GM23338 (cell line): ENCODE measurements at regions not wholly inside any gene's neighbourhood (a gene's known extent, or its start where the extent isn't known, plus 50 kb on each side); places are given as distances from the start of the nearest gene placed in this dataset.

Source experiments
- ATAC-seq: fragments of 200-7000 bp; cut with Tn5 transposase; 3 replicates; pipeline ENCODE4 v1.9.1; 2020
- DNase-seq: peaks from one replicate; pipeline ENCODE4 v3.0.0-alpha.2; 2015; ENCODE audit warnings: low spot score
- H2AFZ ChIP-seq: fragments of 200-600 bp; sonication (generic); 2 replicates; pipeline ENCODE4 v1.8.0; 2016; ENCODE audit warnings: antibody characterized with exemption, mild to moderate bottlenecking, moderate library complexity
- H3F3A ChIP-seq: fragments of 200-600 bp; sonication (generic); replicated peaks from 2 replicates; pipeline ENCODE4 v1.8.0; 2017; ENCODE audit warnings: antibody characterized with exemption, mixed run types, low read depth
- H3K27ac ChIP-seq: fragments of 200-600 bp; sonication (generic); 2 replicates; pipeline ENCODE4 v1.6.1; 2016; ENCODE audit warnings: low read depth
- H3K27me3 ChIP-seq: fragments of 200-600 bp; sonication (generic); 2 replicates; pipeline ENCODE4 v1.8.0; 2016; ENCODE audit warnings: mild to moderate bottlenecking, mixed run types, moderate library complexity; ENCODE audit not compliant: insufficient read depth
- H3K36me3 ChIP-seq: fragments of 200-600 bp; sonication (generic); 2 replicates; pipeline ENCODE4 v1.8.0; 2016; ENCODE audit warnings: mild to moderate bottlenecking; ENCODE audit not compliant: insufficient read depth
- H3K4me1 ChIP-seq: fragments of 200-600 bp; sonication (generic); 2 replicates; pipeline ENCODE4 v1.8.0; 2016; ENCODE audit warnings: mild to moderate bottlenecking, moderate library complexity; ENCODE audit not compliant: insufficient read depth
- H3K4me2 ChIP-seq: fragments of 200-600 bp; sonication (generic); 2 replicates; pipeline ENCODE4 v1.7.1; 2017; ENCODE audit warnings: mixed run types
- H3K4me3 ChIP-seq: fragments of 200-600 bp; sonication (generic); 2 replicates; pipeline ENCODE4 v1.6.1; 2016; ENCODE audit warnings: mixed run types
- H3K79me2 ChIP-seq: fragments of 200-600 bp; sonication (generic); replicated peaks from 2 replicates; pipeline ENCODE4 v1.8.0; 2017; ENCODE audit warnings: mild to moderate bottlenecking; ENCODE audit not compliant: insufficient read depth
- H3K9me2 ChIP-seq: fragments of 200-600 bp; sonication (generic); 2 replicates; pipeline ENCODE4 v1.8.0; 2017; ENCODE audit not compliant: insufficient read depth
- H4K20me1 ChIP-seq: fragments of 200-600 bp; sonication (generic); replicated peaks from 2 replicates; pipeline ENCODE4 v1.8.0; 2017; ENCODE audit warnings: mild to moderate bottlenecking; ENCODE audit not compliant: insufficient read depth
- H3K27ac Mint-ChIP-seq: 2 replicates; pipeline ENCODE4 v1.8.0; 2020; ENCODE audit warnings: inconsistent platforms, mild to moderate bottlenecking, moderate library complexity, mixed read lengths
- H3K27me3 Mint-ChIP-seq: 3 replicates; pipeline ENCODE4 v1.8.0; 2022; ENCODE audit warnings: low read depth, mild to moderate bottlenecking, moderate library complexity, mixed read lengths, inconsistent platforms; ENCODE audit not compliant: insufficient read depth, poor library complexity
- H3K36me3 Mint-ChIP-seq: 3 replicates; pipeline ENCODE4 v1.8.0; 2021; ENCODE audit warnings: low read depth, mild to moderate bottlenecking, inconsistent platforms, moderate library complexity, mixed read lengths
- H3K4me1 Mint-ChIP-seq: 3 replicates; pipeline ENCODE4 v1.8.0; 2020; ENCODE audit warnings: mild to moderate bottlenecking, inconsistent platforms, mixed read lengths
- H3K4me3 Mint-ChIP-seq: 3 replicates; pipeline ENCODE4 v1.8.0; 2021; ENCODE audit warnings: moderate library complexity, mild to moderate bottlenecking, inconsistent platforms, mixed read lengths
- H3K9me3 Mint-ChIP-seq: 3 replicates; pipeline ENCODE4 v1.8.0; 2020; ENCODE audit warnings: moderate library complexity, mild to moderate bottlenecking, inconsistent platforms, mixed read lengths
- CREB1 ChIP-seq: fragments of 250-450 bp; sonication (Bioruptor Pico); IDR thresholded peaks from 2 replicates; pipeline ENCODE4 v1.5.0; 2020; ENCODE audit warnings: low read depth, mild to moderate bottlenecking, moderate library complexity
- CTCF ChIP-seq, 2 experiments: fragments of 200-600 bp in 1 of 2; sonication (generic) in 1 of 2; conservative IDR thresholded peaks; 2 replicates each; pipeline versions ENCODE4 v1.5.1 to v1.6.1; 2016 to 2017; ENCODE audit warnings: antibody characterized with exemption in 2 of 2, low read depth in 2 of 2, mild to moderate bottlenecking in 2 of 2, moderate library complexity in 1 of 2
- ETS1 ChIP-seq: IDR thresholded peaks from 2 replicates; pipeline ENCODE4 v1.6.1; 2016; ENCODE audit warnings: antibody characterized with exemption
- EZH2 ChIP-seq: fragments of 200-600 bp; sonication (generic); IDR thresholded peaks from one replicate; pipeline ENCODE4 v1.8.0; 2017; ENCODE audit warnings: antibody characterized with exemption, mild to moderate bottlenecking, low read depth; ENCODE audit not compliant: unreplicated experiment
- EZH2phosphoT487 ChIP-seq: fragments of 200-600 bp; sonication (generic); IDR thresholded peaks from one replicate; pipeline ENCODE4 v1.8.1; 2018; ENCODE audit warnings: antibody characterized with exemption; ENCODE audit not compliant: unreplicated experiment
- JUNB ChIP-seq: IDR thresholded peaks from one replicate; pipeline ENCODE4 v1.6.1; 2016; ENCODE audit warnings: antibody characterized with exemption; ENCODE audit not compliant: unreplicated experiment
- NANOG ChIP-seq: IDR thresholded peaks from 2 replicates; pipeline ENCODE4 v1.6.1; 2016; ENCODE audit warnings: antibody characterized with exemption, borderline replicate concordance
- POLR2AphosphoS5 ChIP-seq: IDR thresholded peaks from 2 replicates; pipeline ENCODE4 v1.6.1; 2016; ENCODE audit warnings: antibody characterized with exemption, low read depth
- REST ChIP-seq: IDR thresholded peaks from one replicate; pipeline ENCODE4 v1.6.1; 2018; ENCODE audit warnings: antibody characterized with exemption; ENCODE audit not compliant: unreplicated experiment
- STAT1 ChIP-seq: IDR thresholded peaks from one replicate; pipeline ENCODE4 v1.6.1; 2016; ENCODE audit warnings: antibody characterized with exemption; ENCODE audit not compliant: unreplicated experiment
- ZNF114 ChIP-seq: fragments of 250-450 bp; sonication (Bioruptor Pico); IDR thresholded peaks from 2 replicates; pipeline ENCODE4 v1.5.0; 2020; ENCODE audit warnings: mild to moderate bottlenecking, moderate library complexity
- ZNF331 ChIP-seq: fragments of 250-450 bp; sonication (Bioruptor Pico); IDR thresholded peaks from 2 replicates; pipeline ENCODE4 v1.5.0; 2020; ENCODE audit warnings: low read depth, mild to moderate bottlenecking, moderate library complexity
- ZNF462 ChIP-seq: fragments of 250-450 bp; sonication (Bioruptor Pico); IDR thresholded peaks from 2 replicates; pipeline ENCODE4 v1.5.0; 2020; ENCODE audit warnings: mild to moderate bottlenecking, moderate library complexity

- Histone ChIP-seq H3K4me2 (no peak overlapping the region), H4K20me1 (no peaks in the 10 kb centered on the region), H2AFZ (no peak overlapping the region; the same call in 1 of the 2 replicates), H3F3A (no peaks in the 10 kb centered on the region), H3K36me3 (no peaks in the 10 kb centered on the region), H3K4me3 (no peak overlapping the region), H3K27me3 (no peaks in the 10 kb centered on the region), H3K79me2 (no peaks in the 10 kb centered on the region), H3K4me1 (peaks cover 13% of the 10 kb centered on the region; the same call in 1 of the 2 replicates), H3K9me2 (no peaks in the 10 kb centered on the region), H3K27ac (no peak overlapping the region)
- peak; percentile 2 for DNase-seq
- Mint-ChIP-seq H3K9me3 (no peaks in the 10 kb centered on the region), H3K4me3 (no peak overlapping the region), H3K4me1 (peaks cover 27% of the 10 kb centered on the region), H3K36me3 (no peaks in the 10 kb centered on the region), H3K27me3 (peaks cover 5% of the 10 kb centered on the region), H3K27ac (no peak overlapping the region; the same call in 1 of the 2 replicates)
- no peak for TF ChIP-seq ZNF331 (CRISPR knock-in tag)
- TF ChIP-seq POLR2AphosphoS5: no peak
- TF ChIP-seq ETS1: no peak
- TF ChIP-seq CREB1 (CRISPR knock-in tag): no peak
- TF ChIP-seq CTCF (conservative IDR thresholded peaks at IDR 0.05; ENCODE audit: low read depth in 2 of 2): no peak
- TF ChIP-seq NANOG: no peak
- no peak for TF ChIP-seq EZH2phosphoT487
- no peak for TF ChIP-seq JUNB
- no peak for TF ChIP-seq ZNF114 (CRISPR knock-in tag)
- no peak for TF ChIP-seq STAT1
- TF ChIP-seq ZNF462 (CRISPR knock-in tag): no peak
- no peak for TF ChIP-seq REST
- no peak for TF ChIP-seq EZH2
- no peak; the same call in 2 of the 3 replicates for ATAC-seq
These were observed 51.9 kb upstream of the NLGN4Y start for GRCh38 chrY:14472421-14472820.
